Stimulated activated naive B cell treated with anti-CD40 and anti-IgM and Interleukin-4, amounts not matched to agents 10 μg/mL and 1 μg/mL and 100 μg/mL, for 72 hours (primary cell): ENCODE measurements at regions not wholly inside any gene's neighbourhood (a gene's known extent, or its start where the extent isn't known, plus 50 kb on each side); places are given as distances from the start of the nearest gene placed in this dataset.

Experiments
- ATAC-seq, 2 donors: fragments of 150-1000 bp; cut with Tn5 transposase; replicated peaks; 2 replicates each; pipeline ENCODE4 v1.10.0; 2021; ENCODE audit warnings: moderate library complexity in 1 of 2
- DNase-seq: peaks from one replicate; pipeline ENCODE4 v3.0.0; 2021
- H3K27ac Mint-ChIP-seq: one replicate; pipeline ENCODE4 v1.8.0; 2022; ENCODE audit warnings: mild to moderate bottlenecking, mixed read lengths
- H3K27me3 Mint-ChIP-seq, 2 donors: one replicate each; pipeline ENCODE4 v1.8.0; 2022; ENCODE audit warnings: mixed read lengths in 2 of 2
- H3K36me3 Mint-ChIP-seq, 2 donors: one replicate each; pipeline ENCODE4 v1.8.0; 2022; ENCODE audit warnings: mixed read lengths in 2 of 2, mild to moderate bottlenecking in 1 of 2
- H3K4me1 Mint-ChIP-seq, 2 donors: one replicate each; pipeline ENCODE4 v1.8.0; 2022; ENCODE audit warnings: mixed read lengths in 2 of 2, mild to moderate bottlenecking in 1 of 2
- H3K4me3 Mint-ChIP-seq, 2 donors: one replicate each; pipeline ENCODE4 v1.8.0; 2022; ENCODE audit warnings: mild to moderate bottlenecking in 2 of 2, mixed read lengths in 2 of 2, moderate library complexity in 1 of 2
- H3K9me3 Mint-ChIP-seq, 2 donors: one replicate each; pipeline ENCODE4 v1.8.0; 2022; ENCODE audit warnings: mixed read lengths in 2 of 2, mild to moderate bottlenecking in 1 of 2

- Mint-ChIP-seq H3K4me3 (no peak overlapping the region), H3K27ac (no peak overlapping the region), H3K4me1 (no peaks in the 10 kb centered on the region), H3K9me3 (no peaks in the 10 kb centered on the region), H3K36me3 (no peaks in the 10 kb centered on the region), H3K27me3 (no peaks in the 10 kb centered on the region)
- DNase-seq (no peak), ATAC-seq (no peak)
Observed at GRCh38 chr4:180280726-180281297, 1962.4 kb upstream of the TENM3 start.

DNA sequence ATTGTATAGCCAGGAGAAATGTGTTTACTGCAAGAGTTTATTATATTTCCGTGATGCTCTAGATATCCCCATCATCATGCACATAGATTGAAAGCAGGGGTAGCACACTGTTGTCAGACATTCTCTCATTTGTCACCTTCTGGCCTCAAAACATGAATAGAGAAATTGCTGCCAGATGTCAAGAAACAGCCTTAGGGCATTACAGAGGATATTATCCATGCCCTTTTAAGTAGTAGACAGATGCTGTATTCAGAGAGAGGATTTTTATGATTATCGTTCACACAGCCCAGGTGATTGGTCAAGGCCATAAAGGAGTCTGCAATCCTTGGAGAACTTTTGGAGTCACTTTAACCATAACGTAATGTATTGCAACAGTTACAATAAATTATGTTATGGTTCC is 1961.5 kb upstream of the TENM3 start:
- H3K4me1 Mint-ChIP-seq: no peaks in the 10 kb centered on the region
- no peak overlapping the region for H3K4me3 Mint-ChIP-seq
- no peaks in the 10 kb centered on the region for H3K27me3 Mint-ChIP-seq
- H3K27ac Mint-ChIP-seq: no peak overlapping the region
- H3K9me3 Mint-ChIP-seq: no peaks in the 10 kb centered on the region
- no peaks in the 10 kb centered on the region for H3K36me3 Mint-ChIP-seq
- no peak for DNase-seq
- no peak for ATAC-seq

GRCh38 chr4:180284267-180284666 is 1958.9 kb upstream of the TENM3 start:
- H3K9me3 Mint-ChIP-seq: peaks cover 0 to 3% of the 10 kb centered on the region in 2 donors
- no peaks in the 10 kb centered on the region for H3K4me1 Mint-ChIP-seq
- H3K4me3 Mint-ChIP-seq: no peak overlapping the region
- ATAC-seq (no peak), DNase-seq (no peak)
- H3K27ac Mint-ChIP-seq: no peak overlapping the region
- H3K36me3 Mint-ChIP-seq: no peaks in the 10 kb centered on the region
- H3K27me3 Mint-ChIP-seq: no peaks in the 10 kb centered on the region

DNA sequence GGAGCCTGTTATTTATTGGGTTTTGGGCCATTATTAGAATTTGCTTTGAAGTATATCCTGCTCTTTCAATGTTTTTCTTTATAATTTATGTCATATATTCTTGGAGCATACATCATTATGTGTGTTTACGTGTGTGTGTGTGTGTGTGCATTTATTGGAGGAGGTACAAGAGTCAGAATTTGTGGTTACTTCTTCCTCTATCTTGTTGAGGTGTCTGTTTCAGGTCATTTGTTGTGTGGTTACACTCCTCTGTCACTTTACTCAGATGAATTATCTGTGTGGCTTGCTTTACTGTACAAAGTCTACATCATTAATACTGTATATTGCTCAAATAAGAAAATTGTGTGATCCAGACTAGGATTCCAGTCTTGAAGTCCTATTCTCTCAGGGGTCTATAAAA is 1957.4 kb upstream of the TENM3 start:
- Mint-ChIP-seq H3K27ac (no peak overlapping the region), H3K9me3 (peaks cover 0 to 3% of the 10 kb centered on the region in 2 donors), H3K4me1 (no peaks in the 10 kb centered on the region), H3K36me3 (no peaks in the 10 kb centered on the region), H3K27me3 (no peaks in the 10 kb centered on the region), H3K4me3 (no peak overlapping the region)
- ATAC-seq (peak in 1 of 2 donors; percentile 45), DNase-seq (no peak)

GRCh38 chr4:180292339-180292738 is 1950.9 kb upstream of the TENM3 start:
- H3K27ac Mint-ChIP-seq: no peak overlapping the region
- ATAC-seq (no peak), DNase-seq (no peak)
- no peaks in the 10 kb centered on the region for H3K36me3 Mint-ChIP-seq
- H3K27me3 Mint-ChIP-seq: no peaks in the 10 kb centered on the region
- no peak overlapping the region for H3K4me3 Mint-ChIP-seq
- peaks cover 0 to 1% of the 10 kb centered on the region in 2 donors for H3K9me3 Mint-ChIP-seq
- H3K4me1 Mint-ChIP-seq: no peaks in the 10 kb centered on the region

- Mint-ChIP-seq H3K4me1 (no peaks in the 10 kb centered on the region), H3K9me3 (peaks cover 0 to 3% of the 10 kb centered on the region in 2 donors), H3K4me3 (no peak overlapping the region), H3K36me3 (no peaks in the 10 kb centered on the region), H3K27ac (no peak overlapping the region), H3K27me3 (no peaks in the 10 kb centered on the region)
- ATAC-seq (no peak), DNase-seq (no peak)
Observed at GRCh38 chr4:180296036-180296599, 1947.1 kb upstream of the TENM3 start.

DNA sequence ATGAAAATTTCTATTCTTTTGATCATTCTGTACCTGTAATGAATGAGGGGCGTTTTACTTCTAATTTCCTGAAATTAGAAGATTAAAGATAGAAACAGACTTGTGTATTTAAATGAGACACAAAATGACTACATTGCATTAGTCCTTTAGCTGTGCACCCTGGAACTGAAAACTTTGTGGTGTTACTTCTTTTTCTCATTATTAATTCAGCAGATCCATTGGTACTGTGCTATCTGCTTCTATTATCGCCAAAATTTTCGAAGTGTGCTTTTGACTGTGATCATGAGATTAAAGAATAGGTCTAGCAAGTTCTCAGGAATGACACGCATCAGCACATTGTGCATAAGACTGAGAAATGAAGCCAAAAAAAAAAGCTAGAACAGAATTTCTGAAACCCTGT is 1938.9 kb upstream of the TENM3 start:
- H3K9me3 Mint-ChIP-seq: no peaks in the 10 kb centered on the region
- no peak overlapping the region for H3K27ac Mint-ChIP-seq
- H3K4me3 Mint-ChIP-seq: no peak overlapping the region
- ATAC-seq: peak in 1 of 2 donors; percentile 42
- H3K36me3 Mint-ChIP-seq: no peaks in the 10 kb centered on the region
- DNase-seq: no peak
- H3K27me3 Mint-ChIP-seq: no peaks in the 10 kb centered on the region
- H3K4me1 Mint-ChIP-seq: no peaks in the 10 kb centered on the region

DNA sequence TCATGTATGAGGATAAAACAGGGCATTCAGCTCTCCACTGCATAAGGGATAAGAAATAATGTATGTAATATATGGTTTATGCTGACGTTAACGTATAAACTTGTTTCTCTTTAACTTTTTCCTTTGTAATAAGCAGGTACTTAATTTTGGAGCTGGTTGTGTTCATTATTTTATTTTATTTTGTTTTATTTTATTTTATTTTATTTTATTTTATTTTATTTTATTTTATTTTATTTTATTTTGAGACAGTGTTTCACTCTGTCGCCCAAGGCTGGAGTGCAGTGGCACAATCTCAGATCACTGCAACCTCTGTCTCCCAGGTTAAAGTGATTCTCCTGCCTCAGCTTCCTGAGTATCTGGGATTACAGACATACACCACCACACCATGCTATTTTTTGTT is 1932.6 kb upstream of the TENM3 start:
- Mint-ChIP-seq H3K4me1 (peaks cover 8 to 10% of the 10 kb centered on the region in 2 donors), H3K4me3 (no peak overlapping the region)
- ATAC-seq: no peak

DNA sequence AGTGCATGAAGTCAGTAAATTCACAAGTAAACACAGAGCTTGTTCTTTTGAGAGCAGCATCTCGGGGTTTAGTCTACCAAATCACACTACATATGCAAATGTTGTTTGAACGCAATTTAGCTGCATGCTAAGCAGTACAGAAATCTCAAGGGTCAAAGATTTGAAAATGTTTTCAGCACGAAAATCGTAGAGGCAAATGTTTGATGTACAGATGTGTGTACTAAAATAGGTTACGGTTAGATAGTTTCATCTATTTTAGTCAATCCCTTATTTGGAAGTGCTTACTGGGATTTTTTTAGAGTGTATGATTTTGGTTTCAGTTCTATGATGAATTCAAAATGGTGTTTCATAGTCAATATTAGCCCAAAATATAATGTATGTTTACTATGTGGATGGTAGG is 1928.2 kb upstream of the TENM3 start:
- DNase-seq (no peak), ATAC-seq (peak; percentile 52 to 53)
- Mint-ChIP-seq H3K27me3 (no peaks in the 10 kb centered on the region), H3K4me3 (peak overlapping the region; percentile 63 to 68), H3K36me3 (no peaks in the 10 kb centered on the region), H3K27ac (peak overlapping the region; percentile 14), H3K9me3 (no peaks in the 10 kb centered on the region), H3K4me1 (peaks cover 8 to 10% of the 10 kb centered on the region in 2 donors)

More for the DNA sequence above, 1932.6 kb upstream of the TENM3 start:
- no peaks in the 10 kb centered on the region for H3K27me3 Mint-ChIP-seq
- no peaks in the 10 kb centered on the region for H3K36me3 Mint-ChIP-seq
- DNase-seq: no peak
- no peak overlapping the region for H3K27ac Mint-ChIP-seq
- peaks cover 0 to 2% of the 10 kb centered on the region in 2 donors for H3K9me3 Mint-ChIP-seq

- ATAC-seq: no peak
- no peaks in the 10 kb centered on the region for H3K4me1 Mint-ChIP-seq
- DNase-seq: no peak
- no peaks in the 10 kb centered on the region for H3K36me3 Mint-ChIP-seq
- no peak overlapping the region for H3K4me3 Mint-ChIP-seq
- no peaks in the 10 kb centered on the region for H3K9me3 Mint-ChIP-seq
- H3K27me3 Mint-ChIP-seq: no peaks in the 10 kb centered on the region
- no peak overlapping the region for H3K27ac Mint-ChIP-seq
Observed at GRCh38 chr4:180330521-180330920, 1912.7 kb upstream of the TENM3 start.

DNA sequence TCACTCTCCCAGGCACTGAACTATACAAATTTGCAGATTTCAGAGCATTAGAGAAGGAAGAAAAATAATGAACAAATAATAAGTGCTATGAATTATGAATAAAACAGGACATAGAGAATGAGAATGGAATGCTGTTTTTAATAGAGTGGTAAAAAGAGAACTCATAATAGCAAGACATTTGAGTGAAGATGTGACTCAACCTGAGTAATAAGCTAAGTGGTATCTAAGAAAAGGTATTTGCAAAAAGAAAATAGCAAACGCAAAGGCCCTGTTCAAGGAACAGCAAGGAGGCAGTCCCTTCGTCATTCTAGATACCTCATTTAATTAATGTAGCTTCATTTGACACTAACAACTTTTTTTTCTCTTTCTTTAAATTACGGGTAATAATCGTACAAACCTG is 1910.0 kb upstream of the TENM3 start:
- H3K4me1 Mint-ChIP-seq: no peaks in the 10 kb centered on the region
- H3K4me3 Mint-ChIP-seq: no peak overlapping the region
- H3K27me3 Mint-ChIP-seq: no peaks in the 10 kb centered on the region
- peaks cover 0 to 3% of the 10 kb centered on the region in 2 donors for H3K9me3 Mint-ChIP-seq
- ATAC-seq (no peak), DNase-seq (no peak)
- no peaks in the 10 kb centered on the region for H3K36me3 Mint-ChIP-seq
- no peak overlapping the region for H3K27ac Mint-ChIP-seq

GRCh38 chr4:180335566-180335965 is 1907.6 kb upstream of the TENM3 start:
- no peaks in the 10 kb centered on the region for H3K27me3 Mint-ChIP-seq
- H3K27ac Mint-ChIP-seq: no peak overlapping the region
- no peak overlapping the region for H3K4me3 Mint-ChIP-seq
- no peaks in the 10 kb centered on the region for H3K4me1 Mint-ChIP-seq
- H3K9me3 Mint-ChIP-seq: peaks cover 0 to 3% of the 10 kb centered on the region in 2 donors
- DNase-seq (no peak), ATAC-seq (no peak)
- H3K36me3 Mint-ChIP-seq: no peaks in the 10 kb centered on the region

DNA sequence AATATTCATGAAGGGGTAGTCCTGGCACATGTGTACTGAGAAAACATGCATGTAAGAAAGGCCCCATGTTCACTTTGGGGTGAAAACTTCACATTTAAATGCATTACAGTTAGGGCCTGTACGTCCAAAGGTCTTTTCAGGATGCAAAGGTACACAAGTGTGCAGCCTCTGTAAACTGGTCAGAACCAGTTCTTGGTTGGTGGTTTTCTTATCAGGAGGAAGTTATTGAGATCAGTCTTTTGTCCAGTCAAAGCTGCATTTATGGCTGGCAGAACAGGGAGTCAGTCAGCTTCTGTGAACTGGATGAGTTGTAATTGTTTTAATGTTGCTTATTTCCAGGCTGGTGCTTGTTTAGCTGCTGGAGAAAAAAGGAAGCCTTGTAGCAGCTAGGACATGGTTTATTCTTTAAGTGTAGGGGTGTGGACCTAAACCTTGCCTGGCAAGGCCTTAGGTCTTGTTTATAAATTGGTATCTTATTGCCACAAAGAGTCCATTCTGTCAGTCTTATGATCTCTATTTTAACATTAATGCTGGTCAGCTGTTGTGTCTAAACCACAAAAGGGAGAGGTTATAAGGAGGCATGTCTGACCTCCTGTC is 1906.6 kb upstream of the TENM3 start:
- ATAC-seq (no peak), DNase-seq (no peak)
- Mint-ChIP-seq H3K4me3 (no peak overlapping the region), H3K27me3 (no peaks in the 10 kb centered on the region), H3K27ac (no peak overlapping the region), H3K36me3 (no peaks in the 10 kb centered on the region), H3K9me3 (peaks cover 0 to 3% of the 10 kb centered on the region in 2 donors), H3K4me1 (no peaks in the 10 kb centered on the region)

GRCh38 chr4:180341926-180342325 is 1901.3 kb upstream of the TENM3 start:
- no peak overlapping the region for H3K4me3 Mint-ChIP-seq
- H3K36me3 Mint-ChIP-seq: no peaks in the 10 kb centered on the region
- ATAC-seq: no peak
- H3K4me1 Mint-ChIP-seq: no peaks in the 10 kb centered on the region
- H3K27ac Mint-ChIP-seq: no peak overlapping the region
- peaks cover 0 to under 1% of the 10 kb centered on the region in 2 donors for H3K9me3 Mint-ChIP-seq
- no peak for DNase-seq
- no peaks in the 10 kb centered on the region for H3K27me3 Mint-ChIP-seq

DNA sequence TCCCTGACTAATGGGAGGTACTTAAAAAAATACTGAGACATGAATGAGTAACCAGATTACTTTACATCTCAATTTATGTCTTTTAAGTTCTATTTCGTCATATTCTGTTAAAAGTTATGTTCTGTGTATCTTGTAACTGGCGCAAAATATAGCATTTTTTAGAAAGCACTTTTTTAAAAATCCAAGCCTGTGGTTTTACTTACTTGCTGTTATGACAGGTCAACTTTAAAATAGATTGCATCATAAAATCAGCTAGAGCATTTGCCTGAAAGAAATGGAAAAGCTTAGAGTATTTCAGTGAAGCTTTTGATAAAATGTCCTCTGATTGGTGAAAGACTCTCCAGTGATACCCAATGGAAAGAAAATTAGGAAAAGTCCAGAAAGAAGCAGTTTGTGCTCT is 1892.3 kb upstream of the TENM3 start:
- no peak overlapping the region for H3K27ac Mint-ChIP-seq
- H3K9me3 Mint-ChIP-seq: no peaks in the 10 kb centered on the region
- no peaks in the 10 kb centered on the region for H3K36me3 Mint-ChIP-seq
- ATAC-seq (no peak), DNase-seq (no peak)
- no peak overlapping the region for H3K4me3 Mint-ChIP-seq
- H3K27me3 Mint-ChIP-seq: no peaks in the 10 kb centered on the region
- H3K4me1 Mint-ChIP-seq: no peaks in the 10 kb centered on the region
